ENCODE measurements at regions not wholly inside any gene's neighbourhood (a gene's known extent, or its start where the extent isn't known, plus 50 kb on each side); places are given as distances from the start of the nearest gene placed in this dataset.

DNA sequence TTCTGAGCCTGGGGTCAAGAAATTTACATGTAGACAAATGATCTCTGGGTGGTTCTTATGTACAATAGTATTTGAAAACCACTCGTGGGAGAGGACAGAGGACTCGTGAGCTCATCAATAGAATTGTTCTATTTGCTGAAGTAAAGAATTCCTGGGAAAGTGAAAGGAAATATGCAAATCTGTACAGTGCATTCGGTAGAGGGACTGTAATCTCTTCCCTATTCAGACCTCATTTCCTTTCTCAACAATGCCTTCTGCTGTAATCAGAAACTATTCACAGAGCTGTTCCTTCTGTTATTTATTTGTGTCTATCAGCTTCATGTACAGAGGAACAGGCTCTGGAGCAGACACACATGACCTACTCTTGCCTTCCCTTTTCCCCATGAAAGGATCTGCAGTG, 709.4 kb upstream of the KIRREL3 start:
- no peak overlapping the region for H3K4me3 ChIP-seq (ENCODE audit: low read depth, low read length, poor library complexity, severe bottlenecking)
- no peaks in the 10 kb centered on the region for H3K36me3 ChIP-seq (ENCODE audit: insufficient read depth, low read length)
- no peaks in the 10 kb centered on the region for H3K79me2 ChIP-seq (ENCODE audit: insufficient read depth, low read depth, low read length)
- H3K9me2 ChIP-seq (ENCODE audit: insufficient read depth, low read length): no peaks in the 10 kb centered on the region
- CTCF ChIA-PET (ENCODE audit: unreplicated experiment): no interaction called here
- H2AFZ ChIP-seq (ENCODE audit: low read length): no peak overlapping the region
- H3K4me1 ChIP-seq (ENCODE audit: insufficient read depth, low read length, poor library complexity, severe bottlenecking): no peaks in the 10 kb centered on the region
- POLR2A ChIA-PET: interaction anchor here (0.6 to 1.2 kb wide), 2 partner anchors 14 to 16 kb away, joined by 3 to 4 read pairs; no protein-coding TSS in a partner anchor
- H4K20me1 ChIP-seq (ENCODE audit: insufficient read depth, low read length): no peaks in the 10 kb centered on the region
- DNase-seq (ENCODE audit: low spot score): no peak
- H3K27ac ChIP-seq (ENCODE audit: low read depth, low read length, poor library complexity, severe bottlenecking): no peak overlapping the region
- intact Hi-C loops (cut with micrococcal nuclease; ENCODE audit: unreplicated experiment): no loop called here
- no peaks in the 10 kb centered on the region for H3K9me3 ChIP-seq (ENCODE audit: low read length)
- BruUV-seq (replicated peaks): no TSS peak
- no peak overlapping the region for H3K4me2 ChIP-seq (ENCODE audit: low read length)
- TF ChIP-seq EZH2phosphoT487 (IDR thresholded peaks at IDR 0.05; ENCODE audit: borderline replicate concordance, low read depth, low read length): no peak
- no peak for TF ChIP-seq CTCF (conservative IDR thresholded peaks at IDR 0.05; ENCODE audit: low read length)

- CTCF ChIA-PET (ENCODE audit: unreplicated experiment): no interaction called here
- no TSS peak for BruUV-seq (replicated peaks)
Observed at GRCh38 chr11:127693686-127694085, 693.1 kb upstream of the KIRREL3 start.

DNA sequence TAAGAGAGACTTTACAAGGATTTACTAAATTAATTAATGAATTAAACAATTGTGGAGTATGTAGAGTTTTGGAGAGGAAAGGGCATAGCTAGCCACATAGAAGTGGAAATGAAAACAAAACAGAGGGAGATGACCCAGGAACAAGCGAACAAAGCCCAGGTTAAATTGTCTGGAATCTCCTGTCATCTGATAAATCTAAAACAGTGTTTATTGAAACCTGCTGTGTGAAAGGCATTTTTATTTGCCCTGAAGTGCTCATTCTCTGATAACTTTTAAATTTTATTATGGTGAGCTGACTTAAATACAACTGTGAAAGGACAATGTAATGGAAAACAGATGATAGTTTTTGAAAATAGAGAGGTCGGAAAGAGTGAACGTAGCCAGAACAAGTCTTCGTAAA, 682.8 kb upstream of the KIRREL3 start:
- Histone ChIP-seq H3K9me3 (ENCODE audit: low read length) (no peaks in the 10 kb centered on the region), H3K4me3 (ENCODE audit: low read depth, low read length, poor library complexity, severe bottlenecking) (no peak overlapping the region), H3K4me1 (ENCODE audit: insufficient read depth, low read length, poor library complexity, severe bottlenecking) (no peaks in the 10 kb centered on the region), H2AFZ (ENCODE audit: low read length) (no peak overlapping the region), H3K79me2 (ENCODE audit: insufficient read depth, low read depth, low read length) (no peaks in the 10 kb centered on the region), H3K27ac (ENCODE audit: low read depth, low read length, poor library complexity, severe bottlenecking) (no peak overlapping the region), H3K9me2 (ENCODE audit: insufficient read depth, low read length) (no peaks in the 10 kb centered on the region), H3K36me3 (ENCODE audit: insufficient read depth, low read length) (no peaks in the 10 kb centered on the region), H4K20me1 (ENCODE audit: insufficient read depth, low read length) (no peaks in the 10 kb centered on the region), H3K4me2 (ENCODE audit: low read length) (no peak overlapping the region)
- ChIA-PET POLR2A (no interaction called here), CTCF (ENCODE audit: unreplicated experiment) (no interaction called here)
- no TSS peak for BruUV-seq (replicated peaks)
- intact Hi-C loops (cut with micrococcal nuclease; ENCODE audit: unreplicated experiment): no loop called here
- TF ChIP-seq EZH2phosphoT487 (IDR thresholded peaks at IDR 0.05; ENCODE audit: borderline replicate concordance, low read depth, low read length): no peak
- no peak for TF ChIP-seq CTCF (conservative IDR thresholded peaks at IDR 0.05; ENCODE audit: low read length)
- DNase-seq (ENCODE audit: low spot score): no peak

More at GRCh38 chr11:127693686-127694085, 693.1 kb upstream of the KIRREL3 start:
- POLR2A ChIA-PET: interaction anchor here (0.8 kb wide), 1 partner anchor 16 kb away, joined by 3 read pairs; no protein-coding TSS in a partner anchor
- no peak overlapping the region for H3K4me3 ChIP-seq (ENCODE audit: low read depth, low read length, poor library complexity, severe bottlenecking)
- no peaks in the 10 kb centered on the region for H3K36me3 ChIP-seq (ENCODE audit: insufficient read depth, low read length)
- H3K9me3 ChIP-seq (ENCODE audit: low read length): no peaks in the 10 kb centered on the region
- intact Hi-C loops (cut with micrococcal nuclease; ENCODE audit: unreplicated experiment): no loop called here
- H3K4me1 ChIP-seq (ENCODE audit: insufficient read depth, low read length, poor library complexity, severe bottlenecking): no peaks in the 10 kb centered on the region
- DNase-seq (ENCODE audit: low spot score): no peak
- H3K79me2 ChIP-seq (ENCODE audit: insufficient read depth, low read depth, low read length): no peaks in the 10 kb centered on the region
- H3K4me2 ChIP-seq (ENCODE audit: low read length): no peak overlapping the region
- H4K20me1 ChIP-seq (ENCODE audit: insufficient read depth, low read length): no peaks in the 10 kb centered on the region
- TF ChIP-seq EZH2phosphoT487 (IDR thresholded peaks at IDR 0.05; ENCODE audit: borderline replicate concordance, low read depth, low read length): no peak
- TF ChIP-seq CTCF (conservative IDR thresholded peaks at IDR 0.05; ENCODE audit: low read length): no peak
- no peak overlapping the region for H3K27ac ChIP-seq (ENCODE audit: low read depth, low read length, poor library complexity, severe bottlenecking)
- no peak overlapping the region for H2AFZ ChIP-seq (ENCODE audit: low read length)
- no peaks in the 10 kb centered on the region for H3K9me2 ChIP-seq (ENCODE audit: insufficient read depth, low read length)
